ENCODE measurements at regions not wholly inside any gene's neighbourhood (a gene's known extent, or its start where the extent isn't known, plus 50 kb on each side); places are given as distances from the start of the nearest gene placed in this dataset.

GRCh38 chr7:153921408-153921807 is 130.8 kb upstream of the DPP6 start:
- ChIA-PET CTCF (ENCODE audit: low intra/inter-chr PET ratio, low total read pairs) (no interaction called here), POLR2A (no interaction called here)
- H3K27ac ChIP-seq (ENCODE audit: extremely low read length, insufficient read depth, low read length), result no peak overlapping the region
- no peaks in the 10 kb centered on the region for H3K79me2 ChIP-seq (ENCODE audit: insufficient read depth, low read length)
- TF ChIP-seq PHF21A (CRISPR knock-in tag; IDR thresholded peaks at IDR 0.05) (no peak), SMAD9 (CRISPR knock-in tag; IDR thresholded peaks at IDR 0.05) (no peak), ZFX (CRISPR knock-in tag; IDR thresholded peaks at IDR 0.05; ENCODE audit: low read depth) (no peak), NCOA1 (CRISPR knock-in tag; IDR thresholded peaks at IDR 0.05) (no peak), ZNF572 (CRISPR knock-in tag; IDR thresholded peaks at IDR 0.05) (no peak), ZNF605 (CRISPR knock-in tag; IDR thresholded peaks at IDR 0.05) (no peak), HINFP (CRISPR knock-in tag; IDR thresholded peaks at IDR 0.05; ENCODE audit: low read depth) (no peak), ZHX1 (CRISPR knock-in tag; IDR thresholded peaks at IDR 0.05; ENCODE audit: low read depth) (no peak), RBM39 (IDR thresholded peaks at IDR 0.05; ENCODE audit: low read depth, low read length, poor library complexity, severe bottlenecking) (no peak), SP4 (CRISPR knock-in tag; IDR thresholded peaks at IDR 0.05) (no peak)
- no TSS peak for BruUV-seq (replicated peaks)
- ATAC-seq (no peak), FAIRE-seq (no peak), DNase-seq (ENCODE audit: low spot score) (no peak)
- no peak overlapping the region for H3K9ac ChIP-seq (ENCODE audit: insufficient read depth, low read depth, low read length)
- no peak overlapping the region for H3K4me3 ChIP-seq (replicated peaks in 1 of 3; ENCODE audit: insufficient read depth in 1 of 3, low read depth in 2 of 3, low read length in 3 of 3)
- no peaks in the 10 kb centered on the region for H3K9me3 ChIP-seq (ENCODE audit: low read length)
- in situ Hi-C loops (cut with HindIII; ENCODE audit: extremely low pct_ligation_motif_present, low pct_unique_long_range_greater_than_20kb) (no loop called here), intact Hi-C loops (cut with micrococcal nuclease; ENCODE audit: unreplicated experiment) (no loop called here)
- H2AFZ ChIP-seq (ENCODE audit: low read length), result no peak overlapping the region
- no peaks in the 10 kb centered on the region for H3K27me3 ChIP-seq (ENCODE audit: control insufficient read depth in 1 of 2, insufficient read depth in 2 of 2, low read length in 2 of 2)
- H3K4me2 ChIP-seq (ENCODE audit: low read depth, low read length), result no peak overlapping the region
- H4K20me1 ChIP-seq (ENCODE audit: insufficient read depth, low read length), result no peaks in the 10 kb centered on the region
- no peaks in the 10 kb centered on the region for H3K36me3 ChIP-seq (replicated peaks in 1 of 2; ENCODE audit: control insufficient read depth in 1 of 2, insufficient read depth in 2 of 2, low read length in 2 of 2)
- H3K4me1 ChIP-seq (ENCODE audit: insufficient read depth, low read length), result no peaks in the 10 kb centered on the region
- WGBS (ENCODE audit: low lambda C conversion rate), result 6% methylated on average over 3 of the region's 3 CpGs
